HCT116 (cell line): ENCODE measurements at regions not wholly inside any gene's neighbourhood (a gene's known extent, or its start where the extent isn't known, plus 50 kb on each side); places are given as distances from the start of the nearest gene placed in this dataset.

Experiments
- CTCF ChIP-seq, 3 experiments: fragments of 200-600 bp in 1 of 3; sonication (generic) in 1 of 3; IDR thresholded peaks in 2 of 3; conservative IDR thresholded peaks in 1 of 3; 2 replicates each; pipeline ENCODE4 v1.5.1; 2012 to 2017; ENCODE audit warnings: low read depth in 2 of 3, low read length in 2 of 3, antibody characterized with exemption in 1 of 3, borderline replicate concordance in 1 of 3, control low read depth in 1 of 3, mild to moderate bottlenecking in 1 of 3, mixed read lengths in 1 of 3, mixed run types in 1 of 3, moderate library complexity in 1 of 3; ENCODE audit not compliant: insufficient read depth in 1 of 3
- MAX ChIP-seq: IDR thresholded peaks from 2 replicates; pipeline ENCODE4 v1.6.1; 2012
- POLR2A ChIP-seq: IDR thresholded peaks from 2 replicates; pipeline ENCODE4 v1.7.0; 2011; ENCODE audit warnings: borderline replicate concordance; ENCODE audit not compliant: insufficient read depth, insufficient read length; ENCODE audit errors: extremely low read depth
- POLR2AphosphoS5 ChIP-seq: IDR thresholded peaks from 2 replicates; pipeline ENCODE4 v1.6.1; 2011; ENCODE audit warnings: mild to moderate bottlenecking, low read depth, low read length, moderate library complexity
- REST ChIP-seq: IDR thresholded peaks from 2 replicates; pipeline ENCODE4 v1.6.1; 2012; ENCODE audit warnings: low read depth
- YY1 ChIP-seq: IDR thresholded peaks from 2 replicates; pipeline ENCODE4 v1.6.1; 2011; ENCODE audit warnings: low read length, low read depth, moderate library complexity, mild to moderate bottlenecking; ENCODE audit not compliant: insufficient replicate concordance; ENCODE audit errors: extremely low read depth
- ZBTB33 ChIP-seq: IDR thresholded peaks from 2 replicates; pipeline ENCODE4 v1.6.1; 2011; ENCODE audit warnings: mild to moderate bottlenecking, low read length, moderate library complexity; ENCODE audit not compliant: insufficient replicate concordance; ENCODE audit errors: extremely low read depth

GRCh38 chr2:58904095-58904494, 663.0 kb upstream of the FANCL start:
- TF ChIP-seq CTCF (IDR thresholded peaks at IDR 0.05 in 2 of 3, conservative IDR thresholded peaks at IDR 0.05 in 1 of 3; ENCODE audit: borderline replicate concordance in 1 of 3, insufficient read depth in 1 of 3, low read depth in 2 of 3, low read length in 2 of 3): no peak
- TF ChIP-seq POLR2AphosphoS5: no peak
- TF ChIP-seq POLR2A: no peak
- TF ChIP-seq MAX: no peak
- no peak for TF ChIP-seq YY1
- no peak for TF ChIP-seq ZBTB33
- no peak for TF ChIP-seq REST
